MG63 (cell line): ENCODE measurements at regions not wholly inside any gene's neighbourhood (a gene's known extent, or its start where the extent isn't known, plus 50 kb on each side); places are given as distances from the start of the nearest gene placed in this dataset.

ENCODE experiments used
- DNase-seq: peaks from one replicate; pipeline ENCODE4 v3.0.0-alpha.2; 2020
- H3K27me3 ChIP-seq: fragments of 250-450 bp; sonication (Bioruptor Pico); 2 replicates; pipeline ENCODE4 v1.5.1; 2020; ENCODE audit warnings: mild to moderate bottlenecking, moderate library complexity
- H3K36me3 ChIP-seq: fragments of 250-450 bp; sonication (Bioruptor Pico); 2 replicates; pipeline ENCODE4 v1.5.1; 2020; ENCODE audit warnings: mild to moderate bottlenecking, moderate library complexity
- H3K4me3 ChIP-seq: fragments of 250-450 bp; sonication (Bioruptor Pico); 2 replicates; pipeline ENCODE4 v1.5.1; 2020; ENCODE audit warnings: mild to moderate bottlenecking, moderate library complexity
- H3K9me3 ChIP-seq: fragments of 250-450 bp; sonication (Bioruptor Pico); 2 replicates; pipeline ENCODE4 v1.5.1; 2020; ENCODE audit warnings: mild to moderate bottlenecking, moderate library complexity

DNA sequence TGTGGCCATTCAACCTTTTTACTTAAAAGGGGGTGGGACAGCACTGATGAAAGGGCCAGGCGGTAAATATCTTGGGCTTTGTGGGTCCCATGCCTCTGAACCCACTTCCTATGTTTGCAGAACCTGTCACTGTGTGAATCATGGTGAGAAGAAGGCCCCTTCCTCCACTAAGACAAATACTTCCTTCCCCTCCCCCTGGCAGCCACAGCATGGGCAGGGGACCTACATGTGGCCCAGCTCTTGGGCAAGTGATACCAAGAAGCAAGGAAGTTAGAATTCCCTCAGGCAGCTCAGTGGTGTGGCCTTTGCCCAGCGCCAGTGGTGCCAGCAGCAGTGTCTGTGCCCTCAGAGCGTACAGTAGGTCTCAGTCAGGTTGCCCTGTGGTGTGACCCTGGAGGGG, 168.6 kb downstream of the TRIM33 start:
- Histone ChIP-seq H3K27me3 (no peaks in the 10 kb centered on the region), H3K9me3 (no peaks in the 10 kb centered on the region), H3K4me3 (no peak overlapping the region), H3K36me3 (no peaks in the 10 kb centered on the region)
- DNase-seq, result no peak

DNA sequence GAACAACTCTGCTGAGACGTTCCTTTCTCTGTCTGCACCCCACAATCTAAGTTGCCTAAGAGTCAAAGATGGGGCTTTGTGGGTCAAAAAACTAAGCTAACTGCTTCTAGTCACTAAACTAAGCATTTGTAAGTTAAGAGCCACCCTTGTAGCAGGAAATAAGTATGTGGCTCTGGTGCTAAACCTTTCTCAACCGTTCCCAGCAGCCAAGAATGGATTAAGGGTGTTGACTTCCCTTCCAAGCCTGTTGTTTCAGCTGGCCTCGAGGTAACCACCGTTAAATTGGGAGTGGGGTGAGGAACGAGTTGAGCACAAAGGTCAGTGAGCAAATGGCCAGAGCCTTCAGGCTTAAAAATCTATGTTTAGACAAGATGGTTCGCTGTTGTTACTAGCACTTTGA, 169.1 kb downstream of the TRIM33 start:
- H3K36me3 ChIP-seq, result no peaks in the 10 kb centered on the region
- no peak overlapping the region for H3K4me3 ChIP-seq
- DNase-seq, result peak; percentile 70
- H3K9me3 ChIP-seq, result no peaks in the 10 kb centered on the region
- H3K27me3 ChIP-seq, result no peaks in the 10 kb centered on the region

DNA sequence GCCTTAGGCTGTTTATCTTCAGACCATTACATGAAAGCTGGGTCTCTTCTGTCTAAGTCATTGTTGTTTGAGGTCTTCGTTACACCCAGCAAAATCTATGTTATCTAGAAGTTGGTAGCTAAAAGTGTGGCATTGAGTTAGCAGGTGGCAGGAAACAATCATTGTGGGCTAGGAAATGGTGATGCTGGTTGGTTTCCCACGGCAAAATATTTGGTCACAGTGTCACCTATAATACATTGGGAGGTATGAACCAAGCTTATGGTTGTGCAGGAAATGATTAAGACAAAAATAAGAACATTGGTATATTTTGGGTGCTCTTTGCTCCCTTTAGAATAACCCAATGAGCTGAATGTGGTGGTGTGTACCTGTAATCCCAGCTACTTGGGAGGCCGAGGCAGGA, 169.7 kb downstream of the TRIM33 start:
- Histone ChIP-seq H3K36me3 (no peaks in the 10 kb centered on the region), H3K4me3 (no peak overlapping the region), H3K9me3 (no peaks in the 10 kb centered on the region), H3K27me3 (no peaks in the 10 kb centered on the region)
- no peak for DNase-seq

- no peak for DNase-seq
- Histone ChIP-seq H3K9me3 (no peaks in the 10 kb centered on the region), H3K27me3 (no peaks in the 10 kb centered on the region), H3K4me3 (no peak overlapping the region), H3K36me3 (no peaks in the 10 kb centered on the region)
Observed at GRCh38 chr1:114340892-114341291, 170.1 kb downstream of the TRIM33 start.

DNA sequence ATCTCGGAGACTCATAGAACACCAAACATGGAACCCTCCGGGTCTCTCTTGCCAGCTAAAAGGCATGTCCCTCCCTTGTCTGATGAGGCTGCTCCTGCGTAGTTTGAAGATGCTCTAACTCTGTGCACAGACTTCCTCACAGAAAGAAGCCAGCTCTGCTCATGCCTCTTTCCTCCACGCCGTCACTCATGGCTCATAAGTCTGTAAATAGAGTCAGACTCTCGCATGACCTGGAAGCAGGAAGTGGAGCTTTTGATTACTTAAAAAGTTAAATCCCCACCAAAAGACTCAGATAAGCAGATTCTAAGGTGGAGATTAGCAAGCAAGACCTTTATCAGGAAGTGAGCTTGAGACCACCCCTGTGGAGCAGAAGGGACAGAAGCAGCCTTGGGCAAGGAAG, 171.6 kb downstream of the TRIM33 start:
- no peaks in the 10 kb centered on the region for H3K27me3 ChIP-seq
- H3K4me3 ChIP-seq, result no peak overlapping the region
- no peaks in the 10 kb centered on the region for H3K9me3 ChIP-seq
- no peak for DNase-seq
- H3K36me3 ChIP-seq, result no peaks in the 10 kb centered on the region

DNA sequence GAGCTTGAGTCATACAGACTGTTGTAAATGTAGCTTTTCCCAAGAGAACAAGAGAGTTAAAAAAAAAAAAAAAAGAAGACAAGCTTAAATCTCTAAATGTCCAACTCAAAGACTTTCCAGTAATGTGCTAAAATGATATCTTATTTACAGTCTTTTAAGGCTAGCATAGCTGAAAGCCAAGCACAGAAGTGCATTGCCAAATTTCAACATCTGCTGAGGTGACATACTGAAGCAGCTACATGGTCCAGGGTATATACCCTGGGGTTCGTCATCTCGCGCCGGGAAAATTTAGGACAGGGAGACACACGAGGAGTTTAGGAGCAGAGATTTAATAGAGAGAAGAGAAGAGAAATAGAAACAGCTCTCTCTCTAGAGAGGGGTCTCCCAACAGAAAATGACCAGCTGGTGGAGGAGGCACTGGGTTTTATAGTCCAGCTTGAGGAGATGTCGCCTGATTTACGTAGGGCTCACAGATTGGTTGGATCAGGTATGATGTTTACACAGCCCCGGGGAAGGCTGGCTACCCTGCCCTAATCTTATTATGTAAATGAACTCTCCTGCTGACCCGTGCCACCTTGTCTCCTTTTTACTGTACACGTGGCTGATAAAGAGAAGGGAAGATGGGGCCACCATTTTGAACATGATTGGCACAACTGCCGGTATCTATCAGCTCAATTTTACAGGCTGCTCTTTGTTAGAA, 172.7 kb downstream of the TRIM33 start:
- H3K4me3 ChIP-seq, result no peak overlapping the region
- no peaks in the 10 kb centered on the region for H3K27me3 ChIP-seq
- H3K36me3 ChIP-seq, result no peaks in the 10 kb centered on the region
- H3K9me3 ChIP-seq, result no peaks in the 10 kb centered on the region
- no peak for DNase-seq

DNA sequence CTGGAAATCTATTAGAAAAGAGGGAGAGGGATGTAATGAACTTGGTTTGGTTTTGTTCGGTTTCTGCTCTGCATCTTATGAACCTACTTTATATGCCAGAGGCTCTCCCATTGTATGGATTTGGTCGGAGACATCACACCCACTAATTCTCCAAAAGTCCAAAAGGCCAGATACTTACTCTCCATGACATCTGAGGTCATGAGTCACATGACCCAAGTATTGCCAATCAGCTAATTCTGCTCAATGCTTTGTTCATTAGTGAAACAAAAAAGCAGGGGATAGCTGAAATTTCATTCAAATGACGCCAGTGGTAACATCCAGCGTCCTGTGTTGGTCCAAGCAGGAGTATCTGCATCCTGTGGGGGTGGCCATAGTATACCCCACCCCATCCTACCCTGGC, 173.6 kb downstream of the TRIM33 start:
- Histone ChIP-seq H3K9me3 (no peaks in the 10 kb centered on the region), H3K4me3 (no peak overlapping the region), H3K36me3 (no peaks in the 10 kb centered on the region), H3K27me3 (no peaks in the 10 kb centered on the region)
- DNase-seq, result no peak

DNA sequence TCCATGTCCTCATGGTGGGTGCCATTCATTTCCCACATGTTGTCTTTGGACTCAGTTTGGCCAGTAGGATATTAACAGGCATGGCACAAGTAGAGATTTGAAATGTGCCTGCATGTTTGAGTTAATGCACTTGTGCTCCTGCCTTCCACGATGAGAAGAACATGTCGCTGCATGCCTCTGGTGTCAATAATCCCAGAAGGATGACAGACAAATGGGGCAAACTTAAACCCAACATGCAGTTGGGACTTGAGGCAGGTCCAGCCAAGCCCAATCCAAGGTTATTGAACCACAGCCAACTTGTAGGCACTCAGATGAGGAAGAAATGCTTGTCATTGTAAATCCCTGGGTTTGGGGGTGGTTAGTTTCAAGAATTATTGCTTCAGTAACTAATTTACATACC, 174.6 kb downstream of the TRIM33 start:
- no peak for DNase-seq
- no peak overlapping the region for H3K4me3 ChIP-seq
- H3K9me3 ChIP-seq, result no peaks in the 10 kb centered on the region
- no peaks in the 10 kb centered on the region for H3K36me3 ChIP-seq
- no peaks in the 10 kb centered on the region for H3K27me3 ChIP-seq

GRCh38 chr1:114335273-114335672, 175.7 kb downstream of the TRIM33 start:
- DNase-seq, result no peak
- H3K9me3 ChIP-seq, result no peaks in the 10 kb centered on the region
- H3K4me3 ChIP-seq, result no peak overlapping the region
- no peaks in the 10 kb centered on the region for H3K27me3 ChIP-seq
- H3K36me3 ChIP-seq, result no peaks in the 10 kb centered on the region

DNA sequence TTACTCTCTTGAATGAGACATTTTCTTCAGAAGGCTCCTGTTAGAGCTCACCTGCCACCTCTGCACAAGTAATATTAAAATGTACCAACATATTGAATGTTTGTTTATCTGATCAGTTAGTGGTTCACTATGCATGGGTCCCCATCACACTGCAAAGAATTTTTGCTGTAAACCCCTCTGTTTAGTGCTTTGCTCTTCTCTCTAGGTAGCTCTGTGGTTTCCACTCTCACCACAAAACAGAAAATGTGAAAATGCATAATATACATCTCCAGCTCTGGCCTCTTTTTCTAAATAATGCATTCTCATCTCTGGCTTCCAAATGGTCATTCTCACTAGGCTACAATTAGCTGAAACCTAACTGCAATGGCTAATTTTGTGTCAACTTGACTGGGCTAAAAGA, 176.7 kb downstream of the TRIM33 start:
- Histone ChIP-seq H3K4me3 (no peak overlapping the region), H3K27me3 (no peaks in the 10 kb centered on the region), H3K36me3 (no peaks in the 10 kb centered on the region), H3K9me3 (no peaks in the 10 kb centered on the region)
- no peak for DNase-seq

GRCh38 chr1:114333690-114334089, 177.3 kb downstream of the TRIM33 start:
- H3K36me3 ChIP-seq, result no peaks in the 10 kb centered on the region
- H3K27me3 ChIP-seq, result no peaks in the 10 kb centered on the region
- no peaks in the 10 kb centered on the region for H3K9me3 ChIP-seq
- DNase-seq, result no peak
- no peak overlapping the region for H3K4me3 ChIP-seq

DNA sequence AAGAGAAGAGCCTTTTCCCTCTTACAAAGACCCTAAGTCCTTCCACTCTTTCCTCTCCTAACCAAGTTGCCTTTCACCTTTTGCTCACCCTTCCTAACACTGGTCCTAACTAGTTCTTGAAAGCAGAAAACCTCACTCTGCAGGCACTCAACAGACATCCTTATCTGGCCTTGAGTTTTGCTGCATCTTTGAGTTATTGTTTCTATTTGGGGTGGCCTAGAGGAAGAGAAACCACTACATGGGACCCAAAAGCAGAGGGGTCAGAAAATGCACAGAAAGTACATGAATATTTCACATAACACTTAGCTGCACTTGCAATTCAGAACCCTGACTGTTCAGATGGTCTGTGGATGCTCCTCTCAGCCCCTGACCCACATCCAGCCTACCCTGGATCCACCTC, 178.3 kb upstream of the SYT6 start:
- Histone ChIP-seq H3K4me3 (no peak overlapping the region), H3K27me3 (no peaks in the 10 kb centered on the region), H3K9me3 (0 out of 2 replicates have a peak, but pooled peaks cover 3% of the 10 kb centered on the region), H3K36me3 (no peaks in the 10 kb centered on the region)
- DNase-seq, result no peak

- no peak for DNase-seq
Observed at GRCh38 chr1:114330451-114330983, 176.8 kb upstream of the SYT6 start.

GRCh38 chr1:114328361-114328904, 174.8 kb upstream of the SYT6 start:
- Histone ChIP-seq H3K9me3 (peaks cover 6% of the 10 kb centered on the region), H3K36me3 (no peaks in the 10 kb centered on the region), H3K27me3 (no peaks in the 10 kb centered on the region), H3K4me3 (no peak overlapping the region)
- DNase-seq, result no peak

More at GRCh38 chr1:114330451-114330983, 176.8 kb upstream of the SYT6 start:
- no peaks in the 10 kb centered on the region for H3K36me3 ChIP-seq
- peaks cover 6% of the 10 kb centered on the region; the same call in 1 of the 2 replicates for H3K9me3 ChIP-seq
- H3K27me3 ChIP-seq, result no peaks in the 10 kb centered on the region
- no peak overlapping the region for H3K4me3 ChIP-seq

DNA sequence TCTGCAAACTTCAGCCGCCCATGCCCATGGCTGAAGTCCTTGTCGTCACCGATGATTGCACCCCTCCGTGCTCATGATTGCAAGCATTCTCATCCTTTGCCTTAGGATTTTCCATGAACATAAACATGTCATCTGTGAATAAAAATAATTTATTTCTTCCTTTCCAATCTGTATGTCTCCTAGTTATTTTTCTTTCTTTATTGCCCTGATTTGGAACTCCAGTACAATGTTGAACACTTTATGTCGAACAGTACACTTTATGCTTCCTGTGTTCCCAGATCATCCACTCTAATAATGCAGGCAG, 170.9 kb upstream of the SYT6 start:
- Histone ChIP-seq H3K36me3 (no peaks in the 10 kb centered on the region), H3K9me3 (peaks cover 6% of the 10 kb centered on the region), H3K4me3 (no peak overlapping the region), H3K27me3 (no peaks in the 10 kb centered on the region)
- no peak for DNase-seq

- Histone ChIP-seq H3K9me3 (peaks cover 6% of the 10 kb centered on the region), H3K27me3 (no peaks in the 10 kb centered on the region), H3K36me3 (no peaks in the 10 kb centered on the region), H3K4me3 (no peak overlapping the region)
- no peak for DNase-seq
Observed at GRCh38 chr1:114323959-114324661, 170.4 kb upstream of the SYT6 start.

DNA sequence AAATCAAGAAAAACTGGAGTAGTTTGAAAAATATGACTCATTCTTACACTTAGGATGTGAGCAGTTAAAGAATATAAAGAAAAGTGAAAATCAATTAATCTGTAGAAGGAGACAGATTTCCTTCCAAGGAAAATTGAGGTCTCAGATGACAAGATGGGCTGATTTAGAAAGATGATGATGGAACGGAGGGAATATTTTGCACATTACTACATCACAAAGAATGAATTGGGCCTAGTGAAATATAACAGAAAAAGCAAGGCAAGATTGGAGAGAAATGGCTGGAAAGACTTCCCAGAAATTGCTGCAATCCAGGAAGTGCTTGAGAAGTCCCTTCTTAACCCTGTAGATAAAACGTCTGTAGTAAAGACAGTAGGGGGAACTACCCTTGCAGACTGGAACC, 169.1 kb upstream of the SYT6 start:
- Histone ChIP-seq H3K4me3 (no peak overlapping the region), H3K27me3 (no peaks in the 10 kb centered on the region), H3K36me3 (no peaks in the 10 kb centered on the region), H3K9me3 (peaks cover 6% of the 10 kb centered on the region)
- DNase-seq, result no peak

DNA sequence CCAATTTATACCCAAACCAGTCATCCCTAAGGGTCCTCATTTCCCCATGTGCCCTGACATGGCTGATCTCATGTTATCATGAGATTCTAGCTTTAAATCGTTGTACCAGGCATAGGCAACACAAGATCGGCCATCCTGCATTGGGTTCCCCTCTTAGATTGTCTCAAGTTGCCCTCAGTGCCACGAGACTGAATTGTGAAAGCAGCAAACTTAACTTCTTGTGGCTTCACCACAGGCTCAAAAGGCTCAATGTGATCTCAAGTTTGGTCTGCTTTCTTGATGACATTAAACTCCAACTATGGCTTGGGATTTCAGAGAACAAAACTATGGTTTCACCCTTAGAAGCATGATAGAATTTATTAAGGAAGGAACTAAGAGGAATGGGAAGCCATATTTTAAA, 168.5 kb upstream of the SYT6 start:
- Histone ChIP-seq H3K4me3 (no peak overlapping the region), H3K9me3 (peaks cover 6% of the 10 kb centered on the region), H3K36me3 (no peaks in the 10 kb centered on the region), H3K27me3 (no peaks in the 10 kb centered on the region)
- DNase-seq, result no peak
